Skin of body (tissue), 1 donor: ENCODE measurements at regions not wholly inside any gene's neighbourhood (a gene's known extent, or its start where the extent isn't known, plus 50 kb on each side); places are given as distances from the start of the nearest gene placed in this dataset.

Experiments
- DNase-seq: peaks from one replicate; lab custom pipeline; 2025; lab: John Stamatoyannopoulos, UW

GRCh38 chr1:221933814-221934213, 191.9 kb upstream of the DUSP10 start:
- DNase-seq: no peak

GRCh38 chr1:221926441-221926840, 184.6 kb upstream of the DUSP10 start:
- peak; percentile 8 for DNase-seq

GRCh38 chr1:221925947-221926346, 184.1 kb upstream of the DUSP10 start:
- DNase-seq: no peak

GRCh38 chr1:221923929-221924598, 182.2 kb upstream of the DUSP10 start:
- no peak for DNase-seq

GRCh38 chr1:221921936-221922335, 180.0 kb upstream of the DUSP10 start:
- DNase-seq: no peak

GRCh38 chr1:221919743-221920142, 177.9 kb upstream of the DUSP10 start:
- DNase-seq: no peak

GRCh38 chr1:221919341-221919740, 177.5 kb upstream of the DUSP10 start:
- DNase-seq: no peak

GRCh38 chr1:221916176-221916575, 174.3 kb upstream of the DUSP10 start:
- no peak for DNase-seq

GRCh38 chr1:221915764-221916163, 173.9 kb upstream of the DUSP10 start:
- DNase-seq: no peak

- DNase-seq: no peak
Measured at GRCh38 chr1:221913351-221913892, 171.5 kb upstream of the DUSP10 start.

GRCh38 chr1:221912230-221912629, 170.3 kb upstream of the DUSP10 start:
- no peak for DNase-seq

GRCh38 chr1:221911714-221912113, 169.8 kb upstream of the DUSP10 start:
- no peak for DNase-seq

GRCh38 chr1:221910222-221910621, 168.3 kb upstream of the DUSP10 start:
- DNase-seq: no peak

GRCh38 chr1:221908573-221908972, 166.7 kb upstream of the DUSP10 start:
- DNase-seq: no peak

GRCh38 chr1:221907166-221907932, 165.5 kb upstream of the DUSP10 start:
- DNase-seq: no peak

- no peak for DNase-seq
Measured at GRCh38 chr1:221905802-221906201, 163.9 kb upstream of the DUSP10 start.

GRCh38 chr1:221904319-221904718, 162.4 kb upstream of the DUSP10 start:
- DNase-seq: no peak

- no peak for DNase-seq
Measured at GRCh38 chr1:221903594-221903993, 161.7 kb upstream of the DUSP10 start.

GRCh38 chr1:221902961-221903360, 161.1 kb upstream of the DUSP10 start:
- no peak for DNase-seq

- no peak for DNase-seq
Measured at GRCh38 chr1:221900678-221901077, 158.8 kb upstream of the DUSP10 start.

- no peak for DNase-seq
Measured at GRCh38 chr1:221897321-221897721, 155.4 kb upstream of the DUSP10 start.

GRCh38 chr1:221892301-221892830, 150.5 kb upstream of the DUSP10 start:
- DNase-seq: no peak

- no peak for DNase-seq
Measured at GRCh38 chr1:221891708-221892107, 149.8 kb upstream of the DUSP10 start.
